NCI-H2171 treated with DMSO at 0.1 percent for 48 hours (cell line): ENCODE measurements at regions not wholly inside any gene's neighbourhood (a gene's known extent, or its start where the extent isn't known, plus 50 kb on each side); places are given as distances from the start of the nearest gene placed in this dataset.

Source experiments
- DNase-seq: peaks from one replicate; lab custom pipeline; 2025; lab: John Stamatoyannopoulos, UW

DNA sequence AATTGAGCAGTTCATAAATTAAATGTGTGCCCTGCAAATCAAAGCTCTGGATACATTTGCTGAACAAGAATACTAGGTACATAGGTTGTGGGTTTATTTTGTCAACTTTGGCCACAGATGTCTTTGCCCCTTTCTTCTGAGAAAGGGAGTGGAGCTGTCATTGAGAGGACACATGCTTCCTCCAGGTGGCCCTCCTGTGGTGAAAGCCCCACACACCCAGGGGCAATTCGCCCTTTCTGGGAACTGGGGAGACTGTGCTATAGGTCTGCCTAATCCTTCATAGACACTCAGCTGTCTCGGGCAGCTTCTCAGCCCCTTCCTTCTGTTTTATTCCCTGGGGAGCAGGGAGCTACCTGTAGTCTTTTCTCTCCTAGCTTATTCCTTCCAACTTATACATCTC, 605.7 kb upstream of the DPP6 start:
- no peak for DNase-seq

DNA sequence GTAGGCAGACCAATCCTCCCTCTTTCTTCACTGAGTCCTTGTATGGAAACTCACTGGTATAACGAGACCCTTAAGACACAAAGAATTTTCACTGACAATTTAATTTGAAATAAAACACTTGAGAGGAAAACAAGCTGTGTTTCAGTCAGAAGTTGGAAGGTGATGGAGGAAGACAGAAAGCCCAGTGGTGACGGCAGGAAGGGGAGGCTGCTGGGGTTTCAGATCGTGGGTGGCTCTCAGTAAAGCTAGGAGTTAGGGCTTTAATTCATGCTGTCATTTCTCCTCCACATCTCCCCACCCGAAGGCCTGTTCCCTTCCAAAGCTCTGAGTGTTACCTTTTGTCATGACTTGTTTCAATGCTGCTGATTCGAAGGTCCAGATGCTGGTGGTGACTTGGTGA, 605.2 kb upstream of the DPP6 start:
- no peak for DNase-seq

DNA sequence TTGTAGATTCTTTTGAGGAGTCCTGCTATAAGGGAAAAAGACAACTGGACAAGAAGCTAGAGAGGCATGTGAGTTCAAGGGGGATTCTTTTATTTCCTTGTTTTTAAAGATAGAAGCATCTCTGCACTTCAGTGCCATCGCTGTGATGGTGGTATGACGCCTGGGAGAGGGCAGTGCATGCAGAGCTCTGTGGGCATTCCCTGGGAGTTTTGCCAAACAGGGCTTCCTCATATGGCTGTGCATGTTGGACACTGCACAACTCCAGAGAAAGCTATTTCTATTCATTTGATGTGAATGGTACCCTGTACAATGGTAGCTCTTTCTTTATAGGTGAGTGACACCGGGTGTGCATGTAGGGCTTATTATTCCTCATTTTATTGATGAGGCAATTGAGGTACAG, 599.5 kb upstream of the DPP6 start:
- no peak for DNase-seq

DNA sequence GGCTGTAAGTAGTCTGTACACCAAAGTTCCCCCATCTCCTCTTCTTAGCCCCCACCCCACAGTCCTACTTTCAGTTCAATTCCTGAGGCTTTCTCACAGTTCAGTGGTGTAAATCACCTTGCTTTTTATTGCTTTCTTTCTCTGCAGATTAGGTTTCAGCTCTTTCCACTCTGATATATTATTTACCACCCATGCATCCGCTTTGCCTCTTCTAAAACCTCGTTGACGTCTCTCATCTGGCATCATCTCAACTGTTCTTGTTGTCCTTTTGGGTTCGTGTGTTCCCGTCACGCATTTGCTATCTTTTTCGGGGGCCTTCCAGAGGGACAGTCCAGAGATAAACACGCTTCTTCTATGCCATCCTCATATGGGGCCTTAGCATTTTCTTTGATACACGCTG, 597.9 kb upstream of the DPP6 start:
- no peak for DNase-seq

DNA sequence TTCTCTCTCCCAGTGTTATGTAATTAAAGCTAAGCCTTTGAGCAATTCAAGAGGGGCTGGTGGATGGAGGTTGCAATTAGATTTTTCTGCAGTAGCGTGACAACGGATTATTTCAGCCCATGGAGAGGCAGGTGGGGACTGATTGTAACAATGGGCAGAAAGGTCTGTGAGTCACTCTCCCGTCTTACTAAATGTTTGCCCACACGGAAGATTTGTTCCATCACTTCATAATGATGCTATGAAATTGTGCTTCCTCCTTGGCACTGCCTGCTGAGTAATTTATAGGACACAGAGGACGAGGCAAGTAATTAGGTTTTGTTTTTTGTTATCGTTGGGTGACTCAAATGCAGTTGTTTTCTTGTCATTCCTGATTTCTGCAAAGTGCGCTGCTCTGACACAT, 594.5 kb upstream of the DPP6 start:
- no peak for DNase-seq

DNA sequence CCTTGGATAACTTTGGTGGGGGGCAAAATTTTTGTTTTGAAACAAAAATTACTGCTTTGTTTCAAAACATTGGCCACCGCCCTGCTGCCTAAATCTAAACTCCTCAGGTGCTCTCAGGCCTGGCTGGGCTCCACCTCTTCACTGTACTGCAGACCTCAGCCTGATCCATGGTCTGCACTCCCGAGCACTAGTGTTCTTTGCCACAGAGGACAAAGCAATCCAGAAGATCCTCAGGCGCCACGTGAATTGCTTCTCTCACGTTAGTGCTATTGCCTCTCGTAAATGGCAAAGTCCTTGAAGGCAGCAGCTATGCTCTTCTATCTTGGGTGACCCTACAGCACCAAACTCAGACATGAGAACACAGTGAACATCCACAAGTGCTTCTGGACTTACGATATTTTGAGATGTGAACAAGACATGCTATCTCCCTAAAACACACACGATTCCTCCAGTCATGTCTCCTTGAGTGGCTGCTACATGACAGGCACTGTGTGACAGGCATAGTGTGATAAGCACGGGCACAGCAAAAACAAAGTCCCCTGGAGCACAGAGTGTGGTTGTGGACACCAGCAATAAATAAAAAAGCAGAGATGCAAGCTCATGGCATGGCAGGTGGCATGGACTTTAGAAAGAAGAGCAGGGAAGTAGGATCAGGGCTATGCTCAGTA, 582.1 kb upstream of the DPP6 start:
- no peak for DNase-seq

DNA sequence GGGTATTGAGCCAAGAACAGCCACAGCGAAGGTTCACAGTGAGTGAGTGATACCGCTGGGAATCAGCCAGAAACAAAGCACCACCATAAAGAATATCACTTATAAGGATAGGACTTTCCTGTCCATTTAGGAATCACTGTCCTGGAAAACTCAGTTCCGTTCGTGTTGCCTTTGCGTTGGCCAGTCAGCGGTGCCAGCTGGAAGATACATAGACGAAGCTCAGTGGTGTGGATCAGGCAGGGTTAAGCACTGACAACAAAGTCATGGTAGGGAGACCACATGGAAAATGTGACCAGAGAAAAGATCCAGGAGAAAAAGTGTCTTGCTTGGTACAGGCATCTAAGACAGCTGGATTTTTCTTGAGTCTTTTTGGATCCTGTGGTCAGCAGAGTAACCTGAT, 579.7 kb upstream of the DPP6 start:
- no peak for DNase-seq

DNA sequence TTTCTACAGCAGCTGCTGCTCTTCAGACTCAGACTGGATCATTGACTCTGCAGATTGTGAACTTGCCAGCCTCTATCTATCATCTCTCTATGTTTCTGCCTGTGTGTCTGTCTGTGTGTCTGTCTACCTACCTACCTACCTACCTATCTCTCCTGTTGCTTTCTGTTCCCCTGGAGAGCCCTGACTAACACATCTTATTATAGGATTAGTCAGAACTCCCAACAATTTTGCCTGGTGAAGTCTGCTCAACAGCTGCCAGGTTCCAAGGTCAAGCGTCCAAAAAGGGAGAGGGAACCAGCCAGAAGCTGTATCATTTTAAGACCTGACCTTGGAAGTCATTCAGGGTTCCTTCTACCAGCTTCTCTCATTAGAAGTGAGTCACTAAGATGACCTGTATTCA, 579.0 kb upstream of the DPP6 start:
- no peak for DNase-seq

DNA sequence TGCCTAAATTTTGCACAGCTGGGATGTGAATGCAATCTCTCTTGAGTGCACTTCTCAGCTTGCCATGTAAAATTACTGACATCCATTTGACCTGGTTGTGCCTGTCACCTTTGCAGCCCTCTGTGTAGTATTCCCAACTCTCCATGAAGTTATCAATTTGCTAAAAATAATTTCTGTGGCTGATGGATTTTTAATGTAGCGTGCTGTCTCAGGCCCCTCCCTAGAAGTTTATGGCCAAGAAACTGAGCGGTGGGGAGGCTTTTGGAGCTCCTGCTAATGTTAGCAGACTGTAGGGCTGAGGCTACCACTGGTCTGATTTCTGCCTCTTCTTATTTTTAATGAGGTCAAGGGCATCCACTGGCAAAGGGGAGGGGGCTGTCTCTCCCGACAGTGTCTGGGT, 577.0 kb upstream of the DPP6 start:
- DNase-seq, result no peak

DNA sequence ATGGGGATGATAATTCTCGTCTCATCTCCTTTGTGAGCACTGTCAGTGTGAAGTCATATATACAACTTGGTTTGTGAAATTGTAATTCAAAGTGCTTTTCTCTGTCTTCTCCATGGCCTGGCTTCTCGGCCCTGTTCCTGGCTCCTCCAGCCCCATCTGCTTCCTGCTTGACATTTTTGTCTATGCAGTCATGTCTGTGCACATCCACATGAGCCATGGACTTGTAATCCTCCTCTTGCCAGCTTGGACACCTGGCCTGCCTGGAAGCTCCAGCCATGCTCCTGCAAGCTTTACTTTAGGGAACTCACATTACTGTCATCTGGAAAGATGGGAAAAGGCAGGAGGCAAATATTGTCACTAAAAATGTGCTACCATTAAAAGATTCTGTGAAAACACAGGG, 576.0 kb upstream of the DPP6 start:
- no peak for DNase-seq

DNA sequence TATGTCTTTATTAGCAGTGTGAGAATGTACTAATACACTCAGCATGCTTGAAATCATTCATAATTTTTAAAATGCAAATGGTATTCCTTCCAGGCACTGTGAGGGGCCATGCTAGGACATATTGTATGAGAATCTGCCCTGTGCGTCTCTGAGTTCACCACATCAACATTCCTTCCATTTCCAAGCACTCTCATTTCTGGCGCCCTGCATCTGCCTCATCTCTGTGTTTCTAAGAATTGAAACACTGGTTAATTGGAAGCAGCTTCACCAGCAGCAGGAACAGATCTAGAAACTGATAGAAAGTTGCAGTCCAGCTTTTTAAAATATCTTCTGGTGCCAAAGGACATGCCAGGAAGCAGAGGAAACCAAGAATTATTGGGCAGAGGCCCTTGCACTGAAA, 555.9 kb upstream of the DPP6 start:
- no peak for DNase-seq

DNA sequence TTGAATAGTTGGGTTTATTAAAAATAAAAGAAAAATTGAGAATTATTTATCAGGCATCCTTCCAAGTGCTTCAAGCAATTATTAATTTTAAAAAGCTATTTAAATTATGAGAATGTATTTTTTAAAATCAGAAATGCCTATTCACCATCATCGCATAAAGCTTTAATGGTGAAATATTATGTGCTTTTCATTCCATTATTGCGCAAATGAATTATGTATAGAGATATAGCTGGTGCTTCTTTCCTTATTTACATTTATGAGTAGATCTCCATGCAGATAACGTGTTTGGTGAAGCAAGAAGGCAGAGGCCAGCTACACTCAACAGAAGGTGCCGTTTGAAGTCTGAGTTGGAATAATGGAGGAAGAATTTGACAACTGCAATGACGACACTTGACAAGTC, 549.1 kb upstream of the DPP6 start:
- no peak for DNase-seq

DNA sequence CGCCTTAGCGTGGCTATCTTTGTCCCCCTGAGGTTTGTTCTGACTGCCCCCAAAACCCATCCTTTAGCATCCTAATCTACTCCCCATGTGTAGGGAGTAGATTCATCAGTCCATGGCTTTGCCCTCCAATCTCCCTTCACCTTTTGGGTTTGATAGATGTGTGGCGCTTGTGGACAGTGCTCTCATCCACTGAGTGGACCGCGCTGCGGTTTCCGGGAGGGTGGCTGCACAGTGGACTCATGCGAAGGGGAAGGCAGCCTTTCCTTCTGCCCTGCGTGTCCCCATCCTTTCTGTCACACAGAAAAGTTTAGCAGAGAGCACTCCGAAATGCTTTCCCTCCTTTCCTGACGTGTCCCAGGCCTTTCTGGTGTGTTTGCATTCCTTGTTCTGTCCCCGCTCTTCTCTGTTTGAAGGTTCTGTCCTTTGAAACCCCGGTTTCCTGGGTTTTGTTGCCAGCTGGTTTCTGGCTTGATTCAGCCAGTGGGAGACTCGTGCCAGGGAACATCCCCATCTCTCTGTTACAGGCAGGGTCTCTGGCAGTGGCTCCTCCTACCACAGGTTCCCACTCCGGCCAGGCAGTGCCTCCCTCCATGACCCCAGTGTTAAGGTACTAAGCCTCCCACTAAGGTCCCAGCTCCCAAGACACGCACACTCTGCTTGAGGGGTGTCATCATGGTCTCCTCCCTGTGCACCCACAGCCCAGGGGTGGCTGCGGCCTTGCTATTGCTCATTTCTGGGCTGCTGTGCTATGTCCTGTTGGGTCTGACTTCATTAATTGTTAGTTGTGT, 547.7 kb upstream of the DPP6 start:
- no peak for DNase-seq

DNA sequence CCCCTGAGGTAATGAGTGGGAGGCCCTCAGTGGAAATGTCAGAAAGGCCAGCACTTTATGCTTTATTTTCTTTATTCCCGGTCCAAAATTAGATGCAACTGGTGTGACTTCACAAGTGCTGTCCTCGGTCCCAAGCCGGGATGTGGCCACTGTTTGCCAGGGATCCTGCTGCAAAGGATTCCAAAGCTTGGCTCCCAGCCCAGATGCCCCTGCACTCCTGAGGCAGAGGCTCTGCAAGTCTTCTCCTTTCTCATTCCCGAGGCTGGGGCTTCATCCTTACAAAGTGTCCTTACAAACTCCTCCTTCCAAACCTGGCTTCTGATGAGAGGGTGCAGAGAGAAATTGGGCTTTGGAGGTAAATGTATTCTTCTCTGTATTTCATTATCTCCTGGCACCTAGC, 544.3 kb upstream of the DPP6 start:
- DNase-seq, result no peak

DNA sequence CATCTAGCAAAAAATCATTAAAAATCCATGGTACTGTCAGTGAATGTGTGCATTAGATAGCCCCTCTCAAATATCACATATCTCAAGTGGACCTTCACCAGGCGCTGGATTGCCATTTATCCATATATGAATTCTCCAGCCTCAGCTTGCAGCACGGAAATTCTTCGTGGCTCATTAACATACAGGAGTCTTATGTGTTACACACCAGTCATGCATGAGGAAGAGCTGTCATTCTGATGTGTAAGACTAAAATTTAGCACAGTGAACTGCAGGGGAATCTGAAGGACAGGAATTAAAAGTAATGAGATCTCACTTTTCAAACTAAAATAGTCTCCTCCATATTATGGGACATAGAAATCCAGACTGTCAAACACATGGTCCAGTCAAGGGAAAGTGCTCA, 542.4 kb upstream of the DPP6 start:
- DNase-seq, result no peak

DNA sequence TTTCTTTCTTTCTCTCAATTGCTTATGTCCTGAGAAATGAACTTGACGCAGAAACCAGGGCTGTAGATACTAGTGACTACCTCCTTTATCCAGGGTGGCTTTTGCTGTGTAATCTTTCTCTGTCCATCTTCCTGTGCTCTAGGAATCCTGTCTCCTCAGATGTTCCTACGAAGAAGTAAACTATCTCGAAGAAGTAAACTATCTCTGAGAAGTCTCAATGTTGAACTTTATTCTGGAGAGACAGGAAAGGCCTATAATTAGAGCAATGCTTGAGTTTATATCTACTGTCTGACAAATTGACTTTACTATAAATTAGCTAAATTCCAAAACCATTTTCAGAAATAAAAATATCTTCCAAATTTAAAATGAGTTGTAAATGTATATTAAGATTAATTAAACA, 541.5 kb upstream of the DPP6 start:
- DNase-seq, result no peak

DNA sequence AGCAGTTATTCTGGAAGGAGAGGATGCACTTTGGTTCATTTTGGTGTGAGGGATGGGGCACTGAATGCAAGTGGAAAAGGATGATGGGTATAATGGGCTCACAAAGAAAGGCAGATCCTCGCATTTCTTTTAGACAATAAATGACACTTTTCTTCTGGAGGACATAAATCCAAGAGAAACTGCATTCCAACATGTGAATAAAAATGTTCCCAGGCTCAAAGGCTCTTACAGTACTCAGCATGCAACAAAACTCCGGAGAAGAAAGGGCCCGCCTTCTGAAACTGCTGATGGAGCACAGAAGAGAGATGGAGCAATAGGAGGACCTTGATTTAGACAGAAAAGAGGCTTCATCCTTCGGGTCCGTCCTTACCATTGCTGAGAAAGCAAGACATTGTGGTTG, 538.2 kb upstream of the DPP6 start:
- no peak for DNase-seq

DNA sequence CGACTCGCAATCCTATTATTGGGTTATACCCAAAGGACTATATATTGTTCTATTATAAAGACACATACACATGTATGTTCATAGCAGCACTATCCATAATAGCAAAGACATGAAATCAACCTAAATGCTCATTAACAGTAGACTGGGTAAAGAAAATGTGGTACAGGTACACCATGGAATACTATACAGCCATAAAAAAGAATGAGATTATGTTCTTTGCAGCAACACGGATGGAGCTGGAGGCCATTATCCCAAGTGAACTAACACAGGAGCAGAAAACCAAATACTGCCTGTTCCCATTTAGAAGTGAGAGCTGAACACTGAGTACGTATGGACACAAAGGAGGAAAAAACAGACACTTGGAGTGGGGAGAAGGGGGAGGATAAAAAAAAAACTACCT, 536.8 kb upstream of the DPP6 start:
- DNase-seq, result no peak

DNA sequence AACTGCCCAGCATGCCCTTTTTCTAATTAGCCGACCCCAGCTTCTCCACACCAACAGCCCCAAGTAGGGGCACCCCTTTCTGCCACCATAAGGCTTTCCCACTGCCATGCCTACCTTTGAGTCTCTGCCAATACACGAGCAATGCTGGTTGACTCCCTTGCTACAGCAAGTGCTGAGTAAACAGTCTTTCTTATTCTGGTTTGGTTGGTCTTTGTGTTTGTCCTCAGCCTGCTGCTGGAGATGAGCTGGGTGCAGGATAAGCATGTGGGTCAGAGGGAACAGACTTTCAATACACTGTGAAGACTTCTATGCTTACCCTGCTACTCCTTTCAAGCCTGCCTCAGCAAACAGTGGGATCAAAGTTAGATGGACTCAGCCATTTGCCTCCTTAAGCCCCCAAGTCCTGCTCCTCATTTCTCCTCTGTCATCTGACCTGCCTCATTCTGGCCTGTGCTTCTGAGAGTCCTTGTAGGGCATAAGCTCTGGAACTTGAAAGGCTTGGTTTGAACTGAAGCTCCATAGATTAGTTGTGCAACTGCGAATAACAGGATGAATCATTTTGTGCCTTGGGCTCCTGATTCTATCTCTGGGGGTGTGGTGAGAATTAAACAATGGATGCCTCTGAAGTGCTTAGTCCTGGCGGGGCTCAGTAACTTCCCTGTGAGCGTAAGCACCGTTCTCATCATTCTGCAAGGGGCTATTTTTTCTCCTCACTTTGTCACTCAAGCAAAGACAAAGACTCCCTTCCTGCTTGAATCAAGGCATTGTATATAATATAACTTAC, 533.8 kb upstream of the DPP6 start:
- DNase-seq, result no peak

DNA sequence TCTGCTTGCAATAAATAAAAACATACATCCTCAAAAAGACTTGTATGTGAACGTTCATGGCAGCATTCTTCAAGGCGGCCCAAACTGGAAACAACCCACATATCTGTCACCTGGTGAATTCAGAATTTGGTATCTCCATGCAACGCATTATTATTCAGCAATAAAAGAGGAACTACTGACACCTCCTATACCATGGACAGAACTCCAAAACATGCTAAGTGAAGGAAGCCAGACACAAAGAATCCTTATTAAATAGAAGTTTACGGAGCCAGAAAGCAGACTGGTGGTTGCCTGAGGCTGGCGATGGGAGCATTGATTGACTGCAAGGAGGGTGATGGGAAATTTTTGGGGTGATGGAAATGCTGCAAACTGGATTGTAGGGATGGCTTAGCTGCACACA, 530.8 kb upstream of the DPP6 start:
- no peak for DNase-seq

DNA sequence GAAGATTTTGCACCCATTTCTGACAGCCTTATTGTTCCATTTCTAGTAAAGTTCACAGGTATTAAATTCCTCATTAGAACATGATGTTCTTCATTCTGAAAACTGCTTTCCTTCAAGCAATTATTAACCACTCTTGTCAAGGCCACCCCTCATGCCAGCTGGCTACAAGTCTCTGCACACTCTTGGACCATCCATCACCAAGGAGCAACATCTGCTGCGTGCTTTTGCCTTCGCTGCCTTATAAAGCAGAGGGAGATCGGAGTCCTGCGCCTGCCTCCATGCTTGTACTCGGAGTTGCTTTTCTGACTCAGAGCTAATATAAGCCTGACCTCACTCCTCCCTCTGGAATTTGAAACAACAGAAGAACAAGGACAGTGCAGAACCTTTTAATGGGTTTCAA, 529.9 kb upstream of the DPP6 start:
- no peak for DNase-seq

DNA sequence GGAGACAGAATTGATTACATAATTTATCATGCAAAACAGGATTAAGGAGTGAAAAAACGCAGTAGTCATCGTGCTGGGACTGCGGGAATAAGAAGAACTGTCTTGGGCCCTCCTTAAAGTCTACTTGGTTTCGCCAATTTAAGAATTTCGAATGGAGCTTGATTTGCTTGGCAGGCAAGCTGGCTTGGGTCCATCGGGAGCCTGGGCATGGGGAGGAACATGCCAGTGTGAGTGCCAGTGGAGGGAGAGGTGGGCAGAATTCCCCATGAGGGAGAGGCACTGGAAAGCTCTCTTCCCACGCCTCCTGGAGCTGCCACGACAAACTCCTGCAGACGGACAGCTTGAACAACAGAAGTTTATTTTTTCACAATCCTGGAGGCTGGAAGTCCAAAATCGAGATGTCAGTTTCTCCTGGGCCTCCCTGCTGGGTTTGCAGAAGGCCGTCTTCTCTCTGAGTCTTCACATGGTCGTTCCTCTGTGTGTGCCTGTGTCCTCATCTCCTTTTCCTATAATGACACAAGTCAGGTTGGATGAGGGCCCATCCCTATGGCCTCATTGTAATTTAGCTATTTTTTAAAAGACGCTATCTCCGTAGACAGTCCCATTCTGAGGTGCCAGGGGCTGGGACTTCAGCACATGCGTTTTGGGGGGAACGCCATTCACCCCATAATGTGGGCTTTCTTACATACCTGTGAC, 528.7 kb upstream of the DPP6 start:
- DNase-seq, result no peak
